HUES6 (cell line): ENCODE measurements at regions not wholly inside any gene's neighbourhood (a gene's known extent, or its start where the extent isn't known, plus 50 kb on each side); places are given as distances from the start of the nearest gene placed in this dataset.

ENCODE experiments used
- H3K27ac ChIP-seq: 2 replicates; pipeline ENCODE4 v1.7.0; 2013; ENCODE audit warnings: low read depth, mild to moderate bottlenecking, low read length, inconsistent platforms
- H3K27me3 ChIP-seq: 2 replicates; pipeline ENCODE4 v1.6.1; 2013; ENCODE audit warnings: low read length; ENCODE audit not compliant: control insufficient read depth, insufficient read depth
- H3K36me3 ChIP-seq: 2 replicates; pipeline ENCODE4 v1.6.1; 2013; ENCODE audit warnings: low read length; ENCODE audit not compliant: control insufficient read depth, insufficient read depth
- H3K4me1 ChIP-seq: 2 replicates; pipeline ENCODE4 v1.6.1; 2013; ENCODE audit warnings: low read length; ENCODE audit not compliant: control insufficient read depth, insufficient read depth
- H3K4me3 ChIP-seq: 2 replicates; pipeline ENCODE4 v1.5.1; 2013; ENCODE audit warnings: low read depth, low read length
- H3K9ac ChIP-seq: one replicate; pipeline ENCODE4 v1.6.1; 2013; ENCODE audit warnings: mild to moderate bottlenecking, low read length
- H3K9me3 ChIP-seq: 2 replicates; pipeline ENCODE4 v1.6.1; 2013; ENCODE audit warnings: low read depth, low read length; ENCODE audit not compliant: control insufficient read depth, insufficient read depth

DNA sequence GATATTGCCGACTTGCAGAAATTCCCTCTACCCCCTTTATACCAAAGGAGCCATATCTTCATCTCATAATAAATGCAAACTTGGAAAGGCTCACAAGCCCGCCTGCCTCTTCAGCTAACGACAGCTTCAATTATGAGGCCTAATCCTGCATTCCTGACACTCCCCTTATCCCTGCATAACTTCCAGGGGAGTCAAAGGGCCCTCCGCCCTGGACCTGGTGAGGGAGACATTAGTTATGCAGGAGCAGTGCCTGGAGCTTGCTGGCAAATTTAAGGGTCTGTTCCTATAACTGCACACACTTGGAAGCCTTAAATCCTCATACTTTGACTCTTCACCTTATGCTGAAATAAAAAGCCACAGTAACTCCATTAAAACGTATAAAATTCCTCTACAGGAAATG, 617.9 kb downstream of the BNC2 start:
- Histone ChIP-seq H3K27me3 (no peaks in the 10 kb centered on the region), H3K36me3 (no peaks in the 10 kb centered on the region), H3K27ac (no peak overlapping the region), H3K9me3 (no peaks in the 10 kb centered on the region), H3K4me1 (peaks cover 19% of the 10 kb centered on the region), H3K9ac (no peak overlapping the region), H3K4me3 (no peak overlapping the region)

DNA sequence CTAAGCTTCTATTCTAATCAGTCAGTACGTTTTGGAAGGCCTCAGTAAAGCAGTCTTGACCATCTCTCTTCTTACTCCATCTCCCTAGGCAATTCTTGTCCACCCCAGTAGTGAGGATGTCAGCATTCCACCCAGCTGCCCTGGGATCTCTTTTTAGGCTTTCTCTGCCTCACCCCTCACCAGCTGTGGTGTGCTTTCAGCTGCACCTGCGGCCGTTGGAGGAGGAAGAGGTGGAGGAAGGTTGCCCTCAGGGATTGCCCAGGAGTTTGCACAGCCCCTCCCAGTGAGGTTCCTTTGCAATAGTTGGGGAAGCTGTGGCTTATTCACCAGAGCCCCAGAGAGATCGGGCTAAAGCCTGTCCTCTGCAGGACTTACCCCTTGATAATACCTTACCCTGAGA, 615.8 kb downstream of the BNC2 start:
- Histone ChIP-seq H3K27ac (no peak overlapping the region), H3K4me1 (peaks cover 19% of the 10 kb centered on the region), H3K9me3 (no peaks in the 10 kb centered on the region), H3K36me3 (no peaks in the 10 kb centered on the region), H3K27me3 (no peaks in the 10 kb centered on the region), H3K9ac (no peak overlapping the region), H3K4me3 (no peak overlapping the region)

DNA sequence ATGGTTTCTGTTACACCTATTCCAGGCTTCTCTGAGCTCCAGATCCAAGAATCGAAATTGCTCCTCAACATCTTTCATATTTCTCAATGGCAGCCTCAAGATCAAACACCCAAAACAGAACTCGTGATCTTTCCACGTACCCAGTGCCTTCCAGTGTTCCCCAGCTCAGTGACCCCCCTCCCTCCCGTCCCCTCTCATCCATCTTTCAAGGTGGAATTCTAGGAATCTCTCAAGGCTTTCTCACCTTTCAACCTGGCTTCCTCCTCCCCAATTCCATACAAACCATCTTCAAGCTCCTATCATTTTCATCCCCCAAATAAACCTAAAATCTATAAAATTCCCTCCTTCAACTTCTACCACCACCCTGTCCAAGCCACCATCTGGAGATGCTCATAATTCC, 615.3 kb downstream of the BNC2 start:
- no peaks in the 10 kb centered on the region for H3K27me3 ChIP-seq
- H3K9ac ChIP-seq = no peak overlapping the region
- H3K36me3 ChIP-seq = no peaks in the 10 kb centered on the region
- peaks cover 19% of the 10 kb centered on the region for H3K4me1 ChIP-seq
- H3K4me3 ChIP-seq = no peak overlapping the region
- no peaks in the 10 kb centered on the region for H3K9me3 ChIP-seq
- no peak overlapping the region for H3K27ac ChIP-seq

DNA sequence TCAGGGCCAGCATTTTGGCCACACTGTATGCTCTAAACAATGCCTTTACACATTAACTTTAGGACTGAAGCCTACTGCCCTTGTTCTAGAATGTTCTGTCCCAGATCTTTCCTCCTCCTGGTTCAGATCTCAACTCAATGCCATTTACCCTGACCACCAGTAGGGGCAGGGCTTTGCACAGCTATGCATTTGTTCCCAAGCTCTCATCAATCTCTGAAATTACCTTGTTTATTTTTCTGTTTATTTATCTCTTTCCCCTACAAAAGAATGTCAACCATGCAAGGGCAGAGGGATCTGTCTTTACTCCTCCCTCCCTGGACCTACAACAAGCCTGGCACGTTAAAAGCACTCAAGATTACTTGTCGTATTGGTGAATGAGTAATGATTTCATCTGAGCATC, 612.9 kb downstream of the BNC2 start:
- H3K27me3 ChIP-seq = no peaks in the 10 kb centered on the region
- no peak overlapping the region for H3K27ac ChIP-seq

DNA sequence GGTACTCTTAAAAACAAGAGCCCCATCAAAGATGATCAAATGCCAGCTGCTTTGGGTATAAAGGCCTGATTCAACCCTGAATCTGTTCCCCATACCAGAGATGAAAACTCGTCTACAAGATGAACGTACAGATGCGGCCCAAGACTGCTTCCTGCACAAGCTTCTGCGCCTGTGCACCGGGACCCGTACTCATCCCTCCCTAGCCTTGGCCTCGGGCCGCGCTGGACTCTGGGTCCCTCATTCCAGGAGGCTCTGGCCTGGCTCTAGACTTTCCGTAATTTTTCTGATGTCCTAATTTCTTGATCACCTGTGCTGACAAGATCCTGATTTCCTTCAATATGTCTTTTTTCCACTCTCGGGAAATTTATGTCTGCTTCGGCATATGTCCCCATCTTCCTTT, 612.3 kb downstream of the BNC2 start:
- Histone ChIP-seq H3K9ac (no peak overlapping the region), H3K4me3 (no peak overlapping the region), H3K27ac (no peak overlapping the region), H3K4me1 (peaks cover 19% of the 10 kb centered on the region), H3K27me3 (no peaks in the 10 kb centered on the region), H3K9me3 (no peaks in the 10 kb centered on the region), H3K36me3 (no peaks in the 10 kb centered on the region)

More for the DNA sequence above, 612.9 kb downstream of the BNC2 start:
- no peak overlapping the region for H3K4me3 ChIP-seq
- no peaks in the 10 kb centered on the region for H3K9me3 ChIP-seq
- no peaks in the 10 kb centered on the region for H3K36me3 ChIP-seq
- peaks cover 19% of the 10 kb centered on the region for H3K4me1 ChIP-seq
- no peak overlapping the region for H3K9ac ChIP-seq

DNA sequence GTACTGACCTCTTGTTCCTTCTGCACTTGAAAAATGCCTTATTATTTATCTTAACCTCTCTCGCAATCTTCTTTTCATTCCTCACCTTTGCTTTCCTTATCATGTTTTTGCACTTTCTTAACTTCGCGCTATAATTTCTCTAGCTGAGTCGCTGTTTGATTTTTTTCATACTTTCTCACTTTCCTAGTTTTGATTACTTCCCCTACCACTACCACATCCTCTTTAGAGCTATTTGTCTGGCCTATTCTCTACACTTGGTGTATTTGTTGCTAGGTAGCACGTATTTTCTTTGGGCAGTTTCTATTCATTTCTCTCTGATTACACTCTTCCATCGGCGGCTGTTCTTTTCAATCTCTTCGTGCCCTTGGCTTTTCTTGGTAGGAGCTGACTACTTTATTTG, 611.8 kb downstream of the BNC2 start:
- Histone ChIP-seq H3K9me3 (no peaks in the 10 kb centered on the region), H3K27me3 (no peaks in the 10 kb centered on the region), H3K9ac (no peak overlapping the region), H3K4me3 (no peak overlapping the region), H3K4me1 (peaks cover 17% of the 10 kb centered on the region), H3K36me3 (no peaks in the 10 kb centered on the region), H3K27ac (no peak overlapping the region)

DNA sequence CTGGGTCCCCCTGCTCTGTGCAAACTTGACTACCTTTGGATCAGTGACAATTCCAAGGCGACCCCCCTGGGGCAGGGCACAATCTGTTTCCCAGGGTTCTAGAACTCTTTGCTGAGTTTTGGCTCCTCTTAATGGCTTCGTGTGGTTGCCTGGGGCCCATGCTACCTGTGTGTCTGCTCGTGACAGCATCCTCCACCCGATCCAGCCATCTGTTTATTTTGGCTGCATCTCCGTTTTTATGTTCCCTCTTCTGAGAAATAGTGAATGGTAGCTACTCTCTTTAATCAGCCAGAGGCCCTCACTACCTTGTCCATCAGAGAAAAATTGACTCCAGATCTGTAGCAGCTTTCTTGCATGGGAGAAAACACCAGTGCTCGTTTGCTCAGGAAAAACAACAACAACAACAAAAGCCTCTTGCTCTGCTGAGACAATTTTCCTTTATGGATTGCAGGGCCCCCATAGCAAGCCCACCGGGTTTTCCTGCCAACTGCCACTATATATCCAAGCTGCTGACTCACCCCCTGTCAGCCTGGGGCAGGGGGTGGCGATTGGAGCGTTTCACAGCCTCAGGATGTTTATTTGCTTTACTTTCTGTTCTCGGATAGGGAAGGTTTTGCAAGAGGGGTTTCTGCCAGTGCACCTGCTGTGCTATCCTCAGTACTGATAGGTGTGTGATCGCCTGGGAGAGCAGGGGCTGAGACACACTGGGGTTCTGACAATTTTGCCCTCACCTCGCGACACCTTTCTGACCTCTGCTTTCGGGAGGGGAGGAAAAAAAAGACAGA, 607.8 kb downstream of the BNC2 start:
- H3K36me3 ChIP-seq = no peaks in the 10 kb centered on the region
- H3K4me3 ChIP-seq = no peak overlapping the region
- no peak overlapping the region for H3K27ac ChIP-seq
- H3K4me1 ChIP-seq = peaks cover 14% of the 10 kb centered on the region
- H3K9me3 ChIP-seq = no peaks in the 10 kb centered on the region
- H3K27me3 ChIP-seq = no peaks in the 10 kb centered on the region
- no peak overlapping the region for H3K9ac ChIP-seq

DNA sequence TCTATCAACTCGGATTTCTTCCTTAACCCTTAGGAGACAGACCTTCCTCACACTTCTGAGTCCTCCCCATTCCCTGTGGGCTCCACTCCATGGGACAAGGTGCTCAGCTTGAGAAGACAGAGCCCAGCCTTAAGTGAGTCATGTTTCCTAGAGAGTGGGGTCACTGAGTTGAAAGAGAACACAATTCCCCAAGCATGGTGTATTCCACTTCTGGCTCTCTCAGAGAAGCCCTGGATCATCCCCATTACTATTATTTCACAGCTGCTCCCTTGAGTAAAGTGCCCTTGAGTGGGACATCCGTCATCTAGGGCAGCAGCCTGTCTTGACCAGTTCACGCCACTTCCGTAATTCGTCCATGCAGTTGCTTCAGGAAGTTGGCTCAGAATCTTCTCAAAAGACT, 604.8 kb downstream of the BNC2 start:
- no peaks in the 10 kb centered on the region for H3K9me3 ChIP-seq
- no peak overlapping the region for H3K9ac ChIP-seq
- H3K27ac ChIP-seq = no peak overlapping the region
- no peak overlapping the region for H3K4me3 ChIP-seq
- no peaks in the 10 kb centered on the region for H3K27me3 ChIP-seq
- no peaks in the 10 kb centered on the region for H3K36me3 ChIP-seq
- H3K4me1 ChIP-seq = peaks cover 14% of the 10 kb centered on the region

DNA sequence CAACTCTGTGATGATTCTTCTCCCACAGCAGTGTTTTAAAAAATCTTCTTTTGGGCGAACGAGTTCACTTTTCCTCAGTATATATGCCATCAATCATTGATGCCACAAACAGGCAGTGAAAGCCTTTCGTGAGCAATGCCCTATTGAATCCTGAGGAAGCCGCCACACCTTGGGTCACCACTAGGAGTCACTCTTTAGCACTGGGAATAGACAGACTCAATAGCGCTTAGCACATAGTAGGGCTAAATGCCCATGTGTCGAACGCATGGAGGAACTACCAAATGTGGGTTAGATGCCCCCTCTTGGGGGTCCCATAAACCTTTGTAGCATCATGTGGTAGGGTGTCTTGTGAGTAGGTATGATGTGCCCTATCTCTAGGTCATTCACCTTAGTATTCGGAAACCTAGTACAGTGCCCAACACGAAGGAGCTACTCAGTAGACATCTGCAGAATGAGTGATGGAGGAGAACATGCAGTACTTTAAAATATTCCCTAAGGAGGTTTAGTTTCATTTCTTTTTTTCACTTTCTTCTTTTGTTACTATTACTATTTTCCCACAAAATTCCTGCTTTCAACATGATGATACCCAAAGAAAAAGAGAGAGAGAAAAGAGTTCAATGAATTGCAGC, 603.7 kb downstream of the BNC2 start:
- Histone ChIP-seq H3K27me3 (no peaks in the 10 kb centered on the region), H3K36me3 (no peaks in the 10 kb centered on the region), H3K4me1 (peaks cover 14% of the 10 kb centered on the region), H3K9me3 (no peaks in the 10 kb centered on the region), H3K9ac (no peak overlapping the region), H3K27ac (no peak overlapping the region), H3K4me3 (no peak overlapping the region)

DNA sequence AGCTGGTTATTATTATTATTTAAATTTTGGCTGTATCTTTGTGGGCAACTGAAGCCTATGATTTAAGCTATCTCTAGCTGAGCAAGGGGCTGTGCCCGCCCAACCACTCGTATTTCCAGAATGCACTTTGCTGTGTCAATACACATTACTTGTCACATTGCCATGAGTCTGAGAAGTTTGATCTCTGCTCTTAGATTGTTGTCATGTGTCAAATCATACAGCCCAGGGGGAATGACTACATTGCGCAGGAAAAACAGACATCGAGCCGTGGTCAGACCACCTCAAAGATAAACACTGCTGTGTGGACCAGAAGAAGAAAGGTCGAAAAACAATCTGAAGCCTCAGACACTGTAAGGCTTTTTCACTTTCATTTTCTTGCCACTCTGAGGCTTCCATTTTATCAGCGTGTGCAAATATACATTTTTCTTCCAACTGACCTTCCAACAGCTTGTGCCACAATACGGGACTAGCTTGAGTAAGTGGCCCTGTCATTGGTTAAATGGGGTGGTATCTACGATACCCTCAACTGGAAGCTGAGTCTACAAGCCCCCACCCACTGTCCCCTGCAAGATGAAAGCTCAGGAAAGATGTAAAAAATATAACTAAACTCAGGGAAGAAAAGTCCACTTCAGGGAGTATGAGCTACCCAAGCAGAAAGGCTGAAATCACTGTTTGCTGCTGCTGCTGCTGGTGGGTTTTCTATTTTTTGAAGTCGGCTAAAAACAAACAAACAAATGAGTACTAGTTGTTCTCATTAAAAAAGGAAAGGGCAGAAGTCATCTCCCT, 603.0 kb downstream of the BNC2 start:
- H3K9me3 ChIP-seq = no peaks in the 10 kb centered on the region
- no peak overlapping the region for H3K9ac ChIP-seq
- H3K4me3 ChIP-seq = no peak overlapping the region
- peaks cover 16% of the 10 kb centered on the region for H3K4me1 ChIP-seq
- H3K27me3 ChIP-seq = no peaks in the 10 kb centered on the region
- H3K27ac ChIP-seq = no peak overlapping the region
- H3K36me3 ChIP-seq = no peaks in the 10 kb centered on the region
